Rectal smooth muscle tissue (tissue), 1 donor: ENCODE measurements at regions not wholly inside any gene's neighbourhood (a gene's known extent, or its start where the extent isn't known, plus 50 kb on each side); places are given as distances from the start of the nearest gene placed in this dataset.

Source experiments
- H3K27ac ChIP-seq: one replicate; pipeline ENCODE4 v1.7.0; 2013; ENCODE audit warnings: low read depth, low read length, inconsistent platforms
- H3K27me3 ChIP-seq: one replicate; pipeline ENCODE4 v1.7.0; 2013; ENCODE audit warnings: low read length; ENCODE audit not compliant: control insufficient read depth, insufficient read depth
- H3K36me3 ChIP-seq: one replicate; pipeline ENCODE4 v1.7.0; 2013; ENCODE audit warnings: low read length; ENCODE audit not compliant: control insufficient read depth, insufficient read depth
- H3K4me1 ChIP-seq: one replicate; pipeline ENCODE4 v1.7.0; 2013; ENCODE audit warnings: low read length; ENCODE audit not compliant: control insufficient read depth, insufficient read depth
- H3K4me3 ChIP-seq: one replicate; pipeline ENCODE4 v1.7.0; 2013; ENCODE audit warnings: low read length
- H3K9ac ChIP-seq: one replicate; pipeline ENCODE4 v1.7.0; 2013; ENCODE audit warnings: low read length

DNA sequence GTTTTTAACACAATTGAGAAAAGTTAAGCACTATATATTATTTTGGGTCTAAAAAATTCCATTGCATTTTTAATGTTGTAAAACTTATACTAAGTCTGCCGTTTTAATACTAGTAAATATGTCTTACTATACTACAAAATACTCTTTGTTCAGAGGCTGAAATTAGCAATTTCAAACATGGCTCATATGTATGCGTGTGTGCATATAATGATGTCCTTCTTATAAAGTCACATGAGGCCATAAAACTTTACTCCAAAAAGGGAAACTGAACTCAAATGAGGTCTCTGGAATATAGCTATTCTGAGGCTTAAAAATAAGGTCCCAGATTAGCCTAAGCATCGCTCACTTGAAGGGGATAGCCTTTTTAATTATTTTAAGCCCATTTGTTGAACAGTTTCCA is 224.0 kb downstream of the MYLK4 start:
- Histone ChIP-seq H3K36me3 (no peaks in the 10 kb centered on the region), H3K4me1 (no peaks in the 10 kb centered on the region), H3K27me3 (no peaks in the 10 kb centered on the region), H3K27ac (no peak overlapping the region), H3K9ac (no peak overlapping the region), H3K4me3 (no peak overlapping the region)

DNA sequence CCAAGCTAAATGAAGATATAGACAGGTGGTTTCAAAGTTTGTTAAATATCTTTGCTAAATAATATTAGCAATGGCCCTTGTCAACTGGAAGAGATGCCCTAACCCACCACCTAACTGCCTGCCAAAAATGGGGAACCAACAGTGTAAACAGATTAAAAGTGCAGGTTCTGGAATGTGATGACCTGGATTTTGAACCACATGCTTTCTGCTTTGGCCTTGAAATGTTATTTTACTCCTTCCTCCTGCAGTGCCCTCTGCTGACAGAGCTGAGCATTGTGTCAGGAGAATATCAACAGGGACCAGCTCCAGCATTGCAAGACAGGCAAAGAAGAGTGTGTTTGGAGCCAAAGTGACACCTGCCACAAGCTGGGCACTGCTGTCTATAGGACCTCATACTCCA is 226.6 kb downstream of the MYLK4 start:
- H3K36me3 ChIP-seq = no peaks in the 10 kb centered on the region
- no peak overlapping the region for H3K4me3 ChIP-seq
- H3K9ac ChIP-seq = no peak overlapping the region
- no peaks in the 10 kb centered on the region for H3K4me1 ChIP-seq
- no peaks in the 10 kb centered on the region for H3K27me3 ChIP-seq
- no peak overlapping the region for H3K27ac ChIP-seq

- no peaks in the 10 kb centered on the region for H3K36me3 ChIP-seq
- no peaks in the 10 kb centered on the region for H3K27me3 ChIP-seq
- no peak overlapping the region for H3K9ac ChIP-seq
- no peaks in the 10 kb centered on the region for H3K4me1 ChIP-seq
- no peak overlapping the region for H3K27ac ChIP-seq
- no peak overlapping the region for H3K4me3 ChIP-seq
Observed at GRCh38 chr6:2523061-2523460, 227.7 kb downstream of the MYLK4 start.

DNA sequence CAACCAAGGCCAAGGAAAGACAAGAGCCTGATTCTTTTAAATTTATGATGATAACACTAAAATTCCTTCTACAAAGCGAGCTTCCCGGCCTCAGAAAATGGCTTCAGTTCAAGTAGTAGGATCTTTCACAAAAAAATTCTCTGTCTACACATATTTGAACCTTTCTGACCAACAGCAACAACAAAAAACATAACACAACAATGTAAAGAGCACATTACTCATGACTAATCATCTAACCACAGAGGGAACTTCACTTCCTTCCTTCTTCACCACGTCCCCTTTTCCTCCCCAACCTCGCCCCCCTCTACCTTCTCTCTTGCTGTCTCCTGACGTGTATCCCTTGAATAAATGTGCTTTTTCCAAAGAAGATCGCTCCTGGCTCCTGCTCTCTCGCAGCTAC is 228.2 kb downstream of the MYLK4 start:
- no peak overlapping the region for H3K4me3 ChIP-seq
- no peak overlapping the region for H3K9ac ChIP-seq
- H3K27me3 ChIP-seq = no peaks in the 10 kb centered on the region
- no peaks in the 10 kb centered on the region for H3K36me3 ChIP-seq
- no peak overlapping the region for H3K27ac ChIP-seq
- H3K4me1 ChIP-seq = no peaks in the 10 kb centered on the region

DNA sequence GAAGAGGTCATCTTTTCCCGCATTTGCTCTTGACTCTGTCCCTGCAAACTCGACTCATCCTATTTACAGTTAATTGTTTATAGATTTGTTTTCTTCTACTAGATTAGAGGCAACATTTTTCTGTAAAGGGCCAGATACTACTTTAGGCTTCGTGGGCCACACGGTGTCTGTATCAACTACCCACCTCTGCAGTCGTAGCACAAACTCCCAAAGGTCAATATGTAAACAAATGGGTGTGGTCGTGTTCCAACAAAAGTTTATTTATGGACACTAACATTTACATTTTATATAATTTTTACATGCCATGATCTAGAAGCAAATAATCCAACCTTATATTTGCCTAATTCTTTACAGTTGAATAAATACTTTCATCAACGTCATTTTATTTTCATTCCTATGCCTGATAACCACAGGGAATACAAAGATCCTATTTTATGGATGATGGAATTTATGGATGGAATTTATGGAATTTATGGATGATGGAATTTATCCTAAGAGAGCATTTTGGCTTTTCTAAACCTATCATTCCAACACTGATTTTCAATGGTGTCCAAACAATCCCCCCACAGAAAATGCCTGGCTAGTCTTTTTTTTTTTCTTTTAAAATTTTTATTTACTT is 232.8 kb downstream of the MYLK4 start:
- Histone ChIP-seq H3K36me3 (no peaks in the 10 kb centered on the region), H3K4me1 (no peaks in the 10 kb centered on the region), H3K9ac (no peak overlapping the region), H3K4me3 (no peak overlapping the region), H3K27ac (no peak overlapping the region), H3K27me3 (no peaks in the 10 kb centered on the region)

GRCh38 chr6:2517401-2517800 is 233.3 kb downstream of the MYLK4 start:
- Histone ChIP-seq H3K4me1 (no peaks in the 10 kb centered on the region), H3K9ac (no peak overlapping the region), H3K4me3 (no peak overlapping the region), H3K27me3 (no peaks in the 10 kb centered on the region), H3K36me3 (no peaks in the 10 kb centered on the region), H3K27ac (no peak overlapping the region)

GRCh38 chr6:2516059-2516458 is 234.7 kb downstream of the MYLK4 start:
- no peaks in the 10 kb centered on the region for H3K36me3 ChIP-seq
- H3K9ac ChIP-seq = no peak overlapping the region
- H3K4me3 ChIP-seq = no peak overlapping the region
- no peaks in the 10 kb centered on the region for H3K27me3 ChIP-seq
- no peak overlapping the region for H3K27ac ChIP-seq
- no peaks in the 10 kb centered on the region for H3K4me1 ChIP-seq

- Histone ChIP-seq H3K27me3 (no peaks in the 10 kb centered on the region), H3K4me3 (no peak overlapping the region), H3K36me3 (no peaks in the 10 kb centered on the region), H3K27ac (no peak overlapping the region), H3K4me1 (no peaks in the 10 kb centered on the region), H3K9ac (no peak overlapping the region)
Observed at GRCh38 chr6:2514965-2515543, 235.7 kb downstream of the MYLK4 start.

DNA sequence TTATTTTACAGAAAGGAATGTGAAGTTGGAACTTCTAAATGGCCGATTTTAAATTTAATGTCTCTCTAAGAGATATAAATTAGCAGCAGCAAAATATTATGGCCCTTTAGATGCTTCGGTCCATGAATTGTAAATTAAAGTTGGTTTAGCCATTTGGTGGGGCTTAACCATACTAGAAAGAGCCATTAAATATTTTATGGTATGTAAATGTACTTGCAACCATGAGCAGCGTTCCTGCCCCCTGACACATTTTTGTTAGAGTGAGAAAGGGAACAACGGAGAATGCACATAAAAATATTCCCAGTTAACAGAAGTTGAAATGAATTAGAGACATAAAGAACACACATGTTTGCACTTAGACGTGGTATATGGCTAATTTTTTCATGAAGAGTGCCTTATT is 237.9 kb downstream of the MYLK4 start:
- Histone ChIP-seq H3K4me1 (no peaks in the 10 kb centered on the region), H3K36me3 (no peaks in the 10 kb centered on the region), H3K4me3 (no peak overlapping the region)

GRCh38 chr6:2510316-2510715 is 240.4 kb downstream of the MYLK4 start:
- no peaks in the 10 kb centered on the region for H3K36me3 ChIP-seq
- peaks cover 4% of the 10 kb centered on the region for H3K27me3 ChIP-seq
- H3K4me3 ChIP-seq = no peak overlapping the region

More for the DNA sequence above, 237.9 kb downstream of the MYLK4 start:
- no peak overlapping the region for H3K9ac ChIP-seq
- H3K27me3 ChIP-seq = no peaks in the 10 kb centered on the region
- H3K27ac ChIP-seq = no peak overlapping the region

DNA sequence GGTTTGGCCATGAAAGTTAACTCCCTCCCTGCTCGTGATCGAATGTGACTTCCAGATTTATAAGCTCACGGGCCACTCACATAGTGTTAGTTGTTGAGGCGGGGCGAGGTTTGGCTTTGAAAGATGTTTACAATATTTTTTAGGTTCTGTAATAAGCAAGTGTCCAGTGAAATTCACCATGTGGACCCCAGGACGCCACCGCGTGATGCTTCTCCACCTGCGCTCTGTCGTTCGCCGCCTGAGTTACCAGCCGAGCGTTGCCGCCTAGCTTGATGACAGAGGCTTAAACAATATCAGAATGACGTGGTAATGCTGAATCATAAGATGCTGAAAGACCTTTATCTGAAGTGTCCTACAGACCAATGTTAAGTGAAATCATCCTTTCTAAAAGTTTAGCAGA is 241.0 kb downstream of the MYLK4 start:
- no peak overlapping the region for H3K9ac ChIP-seq
- no peak overlapping the region for H3K27ac ChIP-seq
- H3K4me3 ChIP-seq = no peak overlapping the region
- peaks cover 4% of the 10 kb centered on the region for H3K27me3 ChIP-seq
- no peaks in the 10 kb centered on the region for H3K4me1 ChIP-seq
- H3K36me3 ChIP-seq = no peaks in the 10 kb centered on the region

More at GRCh38 chr6:2510316-2510715, 240.4 kb downstream of the MYLK4 start:
- Histone ChIP-seq H3K27ac (no peak overlapping the region), H3K4me1 (no peaks in the 10 kb centered on the region), H3K9ac (no peak overlapping the region)

DNA sequence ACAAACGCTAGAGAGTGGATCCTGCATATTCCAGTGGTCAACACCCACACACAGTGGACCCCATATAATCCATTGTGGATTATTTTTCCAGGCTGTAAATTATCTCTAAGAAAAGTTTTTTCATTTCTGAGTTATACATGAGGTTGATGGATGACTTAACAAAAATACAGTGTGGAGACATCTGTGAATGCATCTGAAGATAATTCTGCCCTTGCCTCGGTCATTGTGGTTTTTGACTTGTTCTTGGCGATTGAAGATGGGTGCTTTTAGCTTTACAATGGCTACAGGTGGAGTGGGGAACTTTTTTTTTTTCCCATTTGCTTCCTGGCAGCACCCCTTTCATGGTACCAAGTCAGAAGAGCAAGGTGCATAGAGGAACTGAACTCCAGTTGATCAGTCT is 242.7 kb downstream of the MYLK4 start:
- H3K36me3 ChIP-seq = no peaks in the 10 kb centered on the region
- no peaks in the 10 kb centered on the region for H3K4me1 ChIP-seq
- H3K9ac ChIP-seq = no peak overlapping the region
- H3K4me3 ChIP-seq = no peak overlapping the region
- peaks cover 4% of the 10 kb centered on the region for H3K27me3 ChIP-seq
- H3K27ac ChIP-seq = no peak overlapping the region

DNA sequence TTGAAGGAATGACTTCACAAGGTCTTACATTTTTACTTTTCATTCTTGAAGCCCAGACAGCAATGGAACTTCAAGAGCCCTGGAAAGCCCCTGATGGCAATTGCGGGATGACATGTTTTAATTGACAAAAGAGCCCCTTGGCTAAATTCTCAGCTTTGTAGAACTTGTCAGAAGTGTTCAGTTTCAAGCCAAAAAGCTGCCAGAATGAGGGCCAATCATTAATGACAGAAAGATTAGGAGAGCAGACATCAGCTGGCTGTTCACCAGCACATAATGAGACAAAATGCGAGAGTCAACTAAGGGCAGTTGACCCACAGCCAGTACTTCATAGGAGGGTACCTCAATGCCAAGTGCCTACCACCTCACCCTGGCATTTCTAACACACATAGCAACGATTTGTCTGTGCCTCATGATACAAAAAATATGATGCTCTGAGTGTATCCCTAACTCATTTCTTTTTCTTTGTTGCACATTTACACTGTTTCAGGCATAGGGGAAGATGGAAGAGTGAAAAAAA is 243.1 kb downstream of the MYLK4 start:
- Histone ChIP-seq H3K4me3 (no peak overlapping the region), H3K27ac (no peak overlapping the region), H3K36me3 (no peaks in the 10 kb centered on the region), H3K27me3 (peaks cover 4% of the 10 kb centered on the region), H3K9ac (no peak overlapping the region), H3K4me1 (no peaks in the 10 kb centered on the region)
